Fibroblast of lung (primary cell): ENCODE measurements at regions not wholly inside any gene's neighbourhood (a gene's known extent, or its start where the extent isn't known, plus 50 kb on each side); places are given as distances from the start of the nearest gene placed in this dataset.

Experiments
- DNase-seq, 2 donors: peaks; one replicate each; pipeline versions ENCODE4 v3.0.0 to v3.0.0-alpha.2; 2010; ENCODE audit warnings: low read depth in 2 of 2
- H2AFZ ChIP-seq: 2 replicates; pipeline ENCODE4 v1.5.1; 2012; ENCODE audit warnings: low read length, control low read depth, inconsistent platforms
- H3K27ac ChIP-seq: 2 replicates; pipeline ENCODE4 v1.5.1; 2011; ENCODE audit warnings: low read length, control low read depth; ENCODE audit not compliant: insufficient read depth
- H3K27me3 ChIP-seq: 2 replicates; pipeline ENCODE4 v1.5.1; 2011; ENCODE audit warnings: mild to moderate bottlenecking, low read length; ENCODE audit not compliant: control insufficient read depth, insufficient read depth
- H3K36me3 ChIP-seq: 2 replicates; pipeline ENCODE4 v1.5.1; 2011; ENCODE audit warnings: low read length; ENCODE audit not compliant: control insufficient read depth, insufficient read depth
- H3K4me1 ChIP-seq: 2 replicates; pipeline ENCODE4 v1.5.1; 2011; ENCODE audit warnings: low read length; ENCODE audit not compliant: control insufficient read depth, insufficient read depth; ENCODE audit errors: extremely low read depth
- H3K4me2 ChIP-seq: 2 replicates; pipeline ENCODE4 v1.5.1; 2011; ENCODE audit warnings: low read length, control low read depth; ENCODE audit not compliant: insufficient read depth; ENCODE audit errors: extremely low read depth
- H3K4me3 ChIP-seq, 4 experiments: fragments of 200-600 bp in 1 of 4; sonication (generic) in 1 of 4; replicated peaks in 1 of 4; 2 replicates each; pipeline ENCODE4 v1.5.1; 2011 to 2016; ENCODE audit warnings: low read length in 4 of 4, low read depth in 3 of 4, mild to moderate bottlenecking in 3 of 4, control low read depth in 2 of 4, inconsistent platforms in 1 of 4, mixed read lengths in 1 of 4; ENCODE audit not compliant: insufficient read depth in 1 of 4; ENCODE audit errors: control extremely low read depth in 1 of 4
- H3K79me2 ChIP-seq: 2 replicates; pipeline ENCODE4 v1.5.1; 2012; ENCODE audit warnings: mild to moderate bottlenecking, low read length, inconsistent platforms; ENCODE audit not compliant: control insufficient read depth, insufficient read depth
- H3K9ac ChIP-seq: 2 replicates; pipeline ENCODE4 v1.5.1; 2011; ENCODE audit warnings: mild to moderate bottlenecking, low read length, control low read depth; ENCODE audit not compliant: insufficient read depth
- H3K9me3 ChIP-seq: 2 replicates; pipeline ENCODE4 v1.5.1; 2012; ENCODE audit warnings: low read depth, low read length; ENCODE audit not compliant: control insufficient read depth, insufficient read depth
- H4K20me1 ChIP-seq: 2 replicates; pipeline ENCODE4 v1.5.1; 2011; ENCODE audit warnings: low read length; ENCODE audit not compliant: control insufficient read depth, insufficient read depth; ENCODE audit errors: extremely low read depth
- EZH2 ChIP-seq: IDR thresholded peaks from 2 replicates; pipeline ENCODE4 v1.5.1; 2012; ENCODE audit warnings: low read length, control low read depth, mild to moderate bottlenecking; ENCODE audit errors: missing control alignments
- TF ChIP-seq, protein P1 (sequence below), 2 donors: IDR thresholded peaks in 1 of 2; conservative IDR thresholded peaks in 1 of 2; 1 replicate in 1 of 2; 2 replicates in 1 of 2; pipeline ENCODE4 v1.5.1; 2011 to 2012; ENCODE audit warnings: low read length in 2 of 2, control low read depth in 1 of 2, inconsistent platforms in 1 of 2, low read depth in 1 of 2, mild to moderate bottlenecking in 1 of 2

DNA sequence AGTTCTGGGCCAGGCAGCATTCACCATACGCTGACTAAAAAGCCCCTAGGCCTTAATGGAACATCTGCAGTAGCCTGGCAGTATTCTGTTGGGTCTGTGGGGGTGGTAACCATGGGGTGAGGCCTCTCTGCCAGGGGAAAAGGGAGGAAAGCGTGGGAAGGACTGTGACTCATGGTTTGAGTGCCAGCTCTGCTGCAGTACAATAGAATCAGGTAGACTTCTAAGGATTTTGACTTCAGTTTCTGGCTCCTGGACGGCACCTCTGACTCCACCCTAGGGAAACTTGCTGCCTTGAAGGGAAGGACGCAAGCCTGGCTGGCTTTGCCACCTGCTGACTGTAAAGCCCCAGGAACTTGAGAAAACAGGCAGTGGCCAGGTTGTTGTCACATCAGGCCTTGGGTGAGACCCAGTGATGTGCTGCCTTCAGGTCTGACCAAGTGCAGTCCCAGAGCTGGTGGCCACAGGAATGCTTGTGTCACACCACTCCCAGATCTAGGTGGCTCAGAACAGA lies 148.6 kb downstream of the SUCNR1 start:
- H3K4me2 ChIP-seq, result no peak overlapping the region
- H2AFZ ChIP-seq, result no peak overlapping the region
- H3K79me2 ChIP-seq, result no peaks in the 10 kb centered on the region
- H3K4me1 ChIP-seq, result peaks cover 2% of the 10 kb centered on the region
- no peaks in the 10 kb centered on the region for H4K20me1 ChIP-seq
- no peak overlapping the region for H3K4me3 ChIP-seq
- peak; percentile 14 to 70 for DNase-seq
- H3K36me3 ChIP-seq, result no peaks in the 10 kb centered on the region
- no peak overlapping the region for H3K27ac ChIP-seq
- no peaks in the 10 kb centered on the region for H3K9me3 ChIP-seq
- no peak overlapping the region for H3K9ac ChIP-seq
- TF ChIP-seq, protein P1, sequence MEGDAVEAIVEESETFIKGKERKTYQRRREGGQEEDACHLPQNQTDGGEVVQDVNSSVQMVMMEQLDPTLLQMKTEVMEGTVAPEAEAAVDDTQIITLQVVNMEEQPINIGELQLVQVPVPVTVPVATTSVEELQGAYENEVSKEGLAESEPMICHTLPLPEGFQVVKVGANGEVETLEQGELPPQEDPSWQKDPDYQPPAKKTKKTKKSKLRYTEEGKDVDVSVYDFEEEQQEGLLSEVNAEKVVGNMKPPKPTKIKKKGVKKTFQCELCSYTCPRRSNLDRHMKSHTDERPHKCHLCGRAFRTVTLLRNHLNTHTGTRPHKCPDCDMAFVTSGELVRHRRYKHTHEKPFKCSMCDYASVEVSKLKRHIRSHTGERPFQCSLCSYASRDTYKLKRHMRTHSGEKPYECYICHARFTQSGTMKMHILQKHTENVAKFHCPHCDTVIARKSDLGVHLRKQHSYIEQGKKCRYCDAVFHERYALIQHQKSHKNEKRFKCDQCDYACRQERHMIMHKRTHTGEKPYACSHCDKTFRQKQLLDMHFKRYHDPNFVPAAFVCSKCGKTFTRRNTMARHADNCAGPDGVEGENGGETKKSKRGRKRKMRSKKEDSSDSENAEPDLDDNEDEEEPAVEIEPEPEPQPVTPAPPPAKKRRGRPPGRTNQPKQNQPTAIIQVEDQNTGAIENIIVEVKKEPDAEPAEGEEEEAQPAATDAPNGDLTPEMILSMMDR (conservative IDR thresholded peaks at IDR 0.05 in 1 of 2, IDR thresholded peaks at IDR 0.05 in 1 of 2; ENCODE audit: low read depth in 1 of 2, low read length in 2 of 2), result no peak
- no peak for TF ChIP-seq EZH2
- no peaks in the 10 kb centered on the region for H3K27me3 ChIP-seq

DNA sequence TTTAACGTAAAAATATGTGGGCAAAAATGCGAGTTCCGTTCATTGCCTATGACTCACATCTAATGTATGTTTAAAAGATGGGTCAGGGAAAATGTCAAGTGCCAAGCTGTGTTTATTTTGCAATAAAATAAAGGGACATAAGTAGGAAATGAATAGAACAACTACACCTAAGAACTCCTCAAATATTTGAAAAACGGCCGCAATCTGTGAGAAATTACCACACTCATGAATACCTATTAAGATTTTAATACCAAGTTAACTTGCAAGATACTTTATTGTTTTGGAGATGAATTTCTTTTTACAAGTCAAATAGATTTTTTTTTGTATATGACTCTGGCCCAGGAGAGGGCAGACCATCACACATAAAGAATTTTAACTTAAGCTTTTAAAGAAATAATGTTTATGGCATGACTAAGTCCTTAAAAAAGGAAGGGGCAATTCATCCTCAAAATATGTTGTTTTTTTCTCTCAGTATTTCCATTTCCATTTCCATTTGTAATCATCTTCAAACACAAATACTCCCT lies 152.7 kb downstream of the SUCNR1 start:
- Histone ChIP-seq H3K4me2 (peak overlapping the region; percentile 52), H3K27me3 (no peaks in the 10 kb centered on the region), H3K79me2 (no peaks in the 10 kb centered on the region), H3K27ac (peak overlapping the region; percentile 13), H2AFZ (no peak overlapping the region), H3K9me3 (no peaks in the 10 kb centered on the region), H3K4me3 (no peak overlapping the region), H4K20me1 (no peaks in the 10 kb centered on the region), H3K9ac (no peak overlapping the region), H3K4me1 (peaks cover 2% of the 10 kb centered on the region), H3K36me3 (no peaks in the 10 kb centered on the region)
- TF ChIP-seq EZH2, result no peak
- TF ChIP-seq, protein P1 (conservative IDR thresholded peaks at IDR 0.05 in 1 of 2, IDR thresholded peaks at IDR 0.05 in 1 of 2; ENCODE audit: low read depth in 1 of 2, low read length in 2 of 2), result peak; percentile 31 to 45
- DNase-seq, result peak; percentile 85 to 89

DNA sequence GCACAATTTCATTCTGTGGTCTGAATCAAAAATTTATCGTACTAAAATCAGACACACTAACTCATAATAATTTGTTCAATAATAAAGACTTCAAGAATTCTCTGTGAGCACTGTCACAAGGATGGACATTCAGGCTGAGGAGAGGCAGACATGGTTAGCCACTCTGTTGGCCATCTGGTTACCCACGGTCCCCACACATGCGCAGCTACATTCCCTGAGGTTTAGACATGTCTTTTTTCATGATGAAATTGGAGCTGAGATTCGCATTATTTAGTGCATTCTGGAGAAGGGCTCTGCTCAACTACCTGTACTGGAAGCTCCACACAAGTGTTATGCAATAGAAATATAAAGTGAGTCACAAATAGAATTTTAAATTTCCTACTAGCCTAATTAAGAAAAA lies 156.9 kb downstream of the SUCNR1 start:
- Histone ChIP-seq H3K36me3 (no peaks in the 10 kb centered on the region), H3K4me3 (no peak overlapping the region), H4K20me1 (no peaks in the 10 kb centered on the region), H3K9ac (no peak overlapping the region), H3K4me2 (no peak overlapping the region), H3K4me1 (peaks cover 2% of the 10 kb centered on the region), H2AFZ (no peak overlapping the region), H3K27ac (no peak overlapping the region), H3K79me2 (no peaks in the 10 kb centered on the region), H3K9me3 (no peaks in the 10 kb centered on the region), H3K27me3 (no peaks in the 10 kb centered on the region)
- DNase-seq, result no peak
- TF ChIP-seq, protein P1 (conservative IDR thresholded peaks at IDR 0.05 in 1 of 2, IDR thresholded peaks at IDR 0.05 in 1 of 2; ENCODE audit: low read depth in 1 of 2, low read length in 2 of 2), result no peak
- no peak for TF ChIP-seq EZH2
